NCI-H748 treated with DMSO at 0.1 percent for 48 hours (cell line): ENCODE measurements at regions not wholly inside any gene's neighbourhood (a gene's known extent, or its start where the extent isn't known, plus 50 kb on each side); places are given as distances from the start of the nearest gene placed in this dataset.

Experiments used
- DNase-seq: peaks from one replicate; lab custom pipeline; 2025; lab: John Stamatoyannopoulos, UW

DNA sequence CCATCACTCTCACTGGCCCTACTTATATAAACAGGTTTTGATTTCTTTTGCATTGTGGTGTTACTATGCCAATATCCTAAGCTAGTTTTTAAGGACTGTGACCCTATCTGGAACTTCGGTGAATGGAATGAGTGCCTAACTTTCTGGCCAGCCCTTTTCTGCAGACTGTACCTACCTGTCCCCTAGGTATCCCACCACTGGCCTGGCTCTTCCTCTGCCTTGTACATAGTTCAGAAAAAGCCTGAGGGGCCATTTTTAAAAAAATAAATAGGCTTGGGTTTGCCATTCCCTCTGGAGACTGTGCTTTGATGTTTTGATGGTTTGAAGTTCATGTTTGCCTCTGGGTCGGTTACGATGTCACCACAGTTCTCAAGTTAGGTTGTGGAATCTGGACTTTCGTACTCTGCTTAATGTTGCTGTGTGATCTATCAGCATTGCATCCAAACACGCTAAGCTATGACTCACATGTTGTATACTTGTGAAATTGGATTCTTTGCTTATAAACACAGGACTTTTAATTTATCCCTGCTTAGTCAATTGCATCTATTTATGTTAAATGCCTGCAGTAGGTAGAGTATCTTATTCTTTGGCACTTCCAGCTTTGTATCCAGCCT is 182.0 kb downstream of the ANKRD50 start:
- DNase-seq: no peak

DNA sequence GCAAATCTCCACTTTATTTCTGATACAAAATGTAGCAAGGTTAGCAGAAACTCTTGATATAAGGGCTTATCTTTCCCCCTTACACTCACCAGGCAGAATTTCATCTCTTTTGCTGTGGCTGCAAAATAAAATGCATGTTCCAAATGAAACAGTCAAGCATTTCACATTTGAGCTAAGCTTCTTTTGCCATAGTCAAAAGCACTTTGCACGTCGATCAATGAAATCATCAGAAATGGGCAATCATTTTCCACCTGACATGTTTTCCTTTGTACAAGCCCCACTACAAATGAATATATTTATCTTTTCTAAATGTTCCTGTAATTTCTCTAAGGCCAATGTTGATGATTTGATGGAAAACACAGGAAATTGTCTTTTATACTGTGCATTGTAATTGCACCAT is 178.4 kb downstream of the ANKRD50 start:
- no peak for DNase-seq

DNA sequence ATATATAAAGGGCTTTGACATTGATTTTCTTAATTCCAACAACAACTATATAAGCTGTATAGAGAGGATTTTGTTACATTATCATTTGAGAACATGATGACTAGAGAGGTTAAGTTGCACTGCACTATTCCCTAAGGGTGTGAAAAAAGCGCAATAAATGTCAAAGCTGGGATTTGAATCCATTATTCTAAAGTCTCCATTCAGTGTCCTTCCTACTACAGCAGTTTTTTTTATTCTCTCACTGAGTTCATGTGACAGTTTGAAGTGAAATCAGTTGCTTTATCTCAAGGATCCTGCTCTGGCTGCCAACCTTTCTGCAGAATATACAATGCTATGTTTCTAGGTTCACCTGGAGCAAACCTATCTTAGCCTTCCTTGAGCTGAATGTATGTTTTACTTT is 177.5 kb downstream of the ANKRD50 start:
- DNase-seq: no peak

DNA sequence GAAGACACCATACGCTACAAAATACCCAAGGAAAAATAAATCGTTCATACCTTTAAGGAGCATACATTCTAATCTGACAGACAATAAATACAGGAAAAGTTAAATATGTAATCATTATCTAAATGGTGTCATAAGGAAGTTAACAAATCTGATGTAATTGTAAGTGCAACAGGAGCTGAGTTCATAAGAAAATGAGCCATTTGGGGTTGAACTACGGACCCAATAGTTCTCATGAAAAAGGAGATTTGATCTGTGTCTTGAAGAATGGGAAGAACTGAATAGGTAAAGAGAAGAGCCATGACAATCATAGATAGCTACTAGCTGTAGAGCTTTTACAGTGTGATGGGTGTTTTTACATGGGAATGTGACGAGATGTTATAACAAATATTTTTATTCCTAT is 175.6 kb downstream of the ANKRD50 start:
- DNase-seq: no peak

DNA sequence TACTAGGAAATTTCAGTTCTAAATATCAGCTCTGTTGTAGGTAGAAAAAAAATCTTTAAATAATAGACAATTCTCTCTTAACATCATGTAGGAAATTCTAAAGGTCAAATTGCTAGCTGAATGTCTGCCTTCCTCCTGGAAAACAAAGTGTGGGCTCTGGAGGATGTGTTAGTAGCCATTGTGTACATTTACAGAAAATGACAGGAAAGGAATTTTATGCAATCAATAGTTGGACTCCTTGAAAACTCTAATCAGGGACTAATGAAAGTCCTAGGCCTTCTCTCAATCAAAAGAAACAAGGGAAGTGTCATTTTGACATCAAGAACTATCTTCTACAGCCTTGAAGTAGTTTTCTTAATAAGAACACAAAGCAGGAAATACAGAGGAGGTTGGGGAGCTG is 174.6 kb downstream of the ANKRD50 start:
- peak; percentile 49 for DNase-seq

DNA sequence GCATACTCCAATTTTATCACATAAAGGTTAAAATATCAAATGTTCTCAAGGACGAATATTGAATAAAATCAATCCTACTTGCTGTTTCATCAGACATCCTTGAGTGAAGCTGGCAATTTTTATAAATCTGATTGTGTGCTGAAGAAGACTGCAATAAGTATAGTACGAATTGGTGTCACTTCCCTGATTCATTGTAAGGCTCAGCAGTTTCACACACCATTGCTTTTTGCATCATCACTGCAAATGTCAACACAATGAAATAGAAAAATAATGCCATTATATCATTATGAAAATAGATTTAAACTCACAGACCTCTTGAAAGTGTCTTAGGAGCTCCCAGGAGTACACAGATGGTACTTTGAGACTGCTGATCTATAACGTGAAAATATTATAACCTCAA is 172.5 kb downstream of the ANKRD50 start:
- DNase-seq: no peak

DNA sequence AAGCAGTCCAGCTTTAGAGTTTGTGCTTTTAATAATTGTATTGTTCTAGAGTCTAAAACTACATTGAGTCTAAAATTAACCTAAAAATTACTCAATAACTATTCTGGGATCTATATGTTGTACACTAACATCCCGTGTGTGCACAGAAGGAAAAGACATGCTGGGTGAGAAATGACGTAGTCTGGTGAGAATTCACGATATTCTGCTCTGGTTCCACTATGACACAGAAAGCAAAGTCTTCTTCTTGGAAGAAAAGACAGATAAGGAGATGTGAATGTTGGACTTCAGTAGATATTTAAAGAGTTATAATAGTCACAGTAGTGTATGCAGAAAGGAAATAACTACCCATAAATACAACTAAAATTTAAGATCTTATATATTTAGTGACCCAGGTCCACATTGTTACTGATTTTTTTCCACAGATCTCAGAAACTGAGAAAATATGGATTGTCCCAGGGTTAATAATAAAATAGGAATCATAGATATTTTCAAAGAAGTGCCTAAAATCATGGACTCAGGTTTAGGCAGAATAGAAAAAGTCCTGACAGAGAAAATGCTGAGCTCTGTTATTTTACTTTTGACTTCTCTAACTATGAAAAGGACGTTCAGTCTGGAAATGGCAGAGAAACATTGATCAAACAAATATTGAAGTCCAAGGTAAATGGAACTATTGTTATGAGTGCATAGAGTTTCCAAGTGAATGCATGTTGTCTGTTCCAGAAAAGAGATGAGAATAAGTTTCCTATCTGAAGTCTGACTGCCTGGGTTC is 170.7 kb downstream of the ANKRD50 start:
- DNase-seq: no peak

DNA sequence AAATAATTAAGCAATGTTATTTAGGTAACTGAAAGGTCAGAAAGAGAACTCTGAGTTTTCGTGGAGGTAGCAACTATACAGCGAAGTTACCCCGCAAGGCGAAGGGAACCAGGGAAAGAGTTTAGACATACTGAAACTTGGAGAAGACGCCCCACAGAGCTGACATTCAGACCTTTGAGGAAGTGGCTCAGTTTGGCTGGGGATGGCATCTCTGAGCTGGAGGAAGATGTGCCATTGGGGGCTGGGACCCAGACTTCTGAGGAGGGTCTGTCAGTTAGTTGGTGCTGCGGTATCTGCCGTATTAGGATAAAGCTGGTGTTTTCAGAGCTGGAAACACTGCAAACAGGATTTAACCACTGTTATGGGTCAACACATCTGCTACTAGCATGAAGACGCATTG is 156.6 kb downstream of the ANKRD50 start:
- DNase-seq: no peak

DNA sequence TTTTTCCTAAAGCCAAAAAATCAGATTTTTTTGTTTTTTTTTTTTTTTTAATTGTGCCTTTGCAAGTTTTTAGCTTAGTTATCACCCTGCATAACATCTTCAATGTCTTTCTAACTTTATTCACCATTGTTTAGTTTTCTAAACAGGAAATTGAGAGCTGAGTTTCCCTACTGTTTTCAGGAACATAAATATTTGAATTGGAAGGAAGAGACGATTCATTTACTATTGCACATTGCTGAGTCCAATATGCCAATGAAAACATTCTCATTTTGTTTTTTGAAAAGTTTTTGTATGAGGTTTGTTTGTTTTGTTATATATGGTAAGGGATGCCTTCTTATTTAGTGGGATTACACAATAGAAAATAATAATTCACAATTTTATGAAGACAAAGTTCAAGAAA is 148.4 kb downstream of the ANKRD50 start:
- DNase-seq: no peak

DNA sequence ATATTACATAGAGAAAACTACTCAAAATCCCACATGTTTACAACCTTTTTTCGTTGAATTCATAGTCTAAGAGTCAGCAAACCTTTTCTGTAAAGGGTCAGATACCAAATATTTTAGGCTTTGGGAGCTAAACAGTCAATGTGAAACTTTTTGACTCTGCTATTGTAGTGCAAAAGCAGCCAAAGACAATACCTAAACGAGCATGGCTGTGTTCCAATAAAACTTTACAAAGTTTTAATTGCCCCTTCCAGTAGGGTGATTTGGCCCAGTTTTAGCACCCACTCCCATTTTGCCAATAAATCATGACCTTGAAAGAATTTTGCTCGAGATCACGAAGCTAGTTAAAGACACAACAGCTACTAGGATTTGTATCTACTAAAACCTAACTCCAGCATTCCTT is 147.2 kb downstream of the ANKRD50 start:
- no peak for DNase-seq

DNA sequence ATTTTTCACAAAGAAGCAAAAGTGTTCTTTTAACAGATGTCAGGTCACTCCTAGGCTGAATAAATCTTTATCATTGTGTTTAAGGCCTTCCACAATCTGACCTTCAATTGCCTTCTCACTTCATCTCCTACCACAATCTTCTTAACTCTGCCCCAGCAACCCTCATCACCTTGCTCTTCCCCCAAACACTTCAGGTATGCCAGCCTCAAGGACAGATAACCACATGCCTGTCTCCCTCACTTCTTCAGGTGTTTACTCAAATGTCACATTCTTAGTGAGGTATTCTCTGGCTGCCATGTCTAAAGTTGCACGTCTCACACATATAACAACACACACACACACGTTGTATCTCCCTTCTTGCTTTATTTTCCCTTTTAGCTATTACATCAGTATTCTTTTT is 146.5 kb downstream of the ANKRD50 start:
- no peak for DNase-seq

DNA sequence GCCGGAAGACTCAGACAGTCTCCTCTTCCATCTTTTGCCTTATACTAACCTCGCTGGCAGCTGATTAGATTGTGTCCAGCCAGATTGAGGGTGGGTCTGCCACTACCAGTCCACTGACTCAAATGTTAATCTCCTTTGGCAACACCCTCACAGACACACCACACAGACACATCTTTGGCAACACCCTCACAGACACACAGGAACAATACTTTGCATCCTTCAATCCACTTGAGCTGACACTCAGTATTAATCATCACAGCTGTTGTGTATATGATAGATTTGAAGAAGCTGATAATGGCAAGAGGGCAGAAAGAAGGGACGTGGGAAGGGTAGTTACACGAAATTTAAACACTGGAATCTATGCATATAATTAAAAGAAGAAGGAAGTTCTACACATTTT is 139.5 kb downstream of the ANKRD50 start:
- no peak for DNase-seq

DNA sequence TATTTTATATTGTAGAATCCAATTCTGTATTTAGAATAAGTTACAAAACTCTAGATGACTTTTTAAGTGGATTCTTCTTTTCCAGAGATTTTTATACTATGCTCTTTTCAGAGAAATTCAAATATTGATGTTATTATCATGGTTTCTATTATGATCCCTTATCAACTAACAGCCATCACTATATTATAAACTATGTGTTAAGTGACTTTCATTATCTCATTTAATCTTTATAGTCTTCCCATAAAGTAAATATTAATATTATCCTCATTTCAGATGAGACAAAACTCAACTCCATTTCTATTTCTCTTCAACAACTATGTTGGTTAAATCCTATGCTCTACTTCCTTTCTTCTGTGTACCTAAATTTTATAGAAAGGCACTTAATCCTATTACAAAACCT is 132.6 kb downstream of the ANKRD50 start:
- no peak for DNase-seq

DNA sequence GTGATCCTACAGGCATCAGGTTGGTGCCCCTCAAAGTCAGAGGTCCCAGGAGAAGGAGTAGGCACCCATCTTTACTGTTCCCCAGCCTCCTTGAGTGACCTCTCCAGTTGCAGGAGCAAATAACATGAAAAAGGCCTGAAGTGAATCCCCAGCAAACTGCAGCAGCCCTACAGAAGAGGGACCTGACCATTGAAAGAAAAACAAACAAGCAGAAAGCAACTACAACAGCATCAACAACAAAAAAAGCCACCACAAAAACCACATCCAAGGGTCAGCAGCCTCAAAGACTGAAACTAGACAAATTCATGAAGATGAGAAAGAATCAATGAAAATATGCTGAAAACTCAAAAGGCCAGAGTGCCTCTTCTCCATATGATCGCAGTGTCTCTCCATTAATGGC is 128.7 kb downstream of the ANKRD50 start:
- DNase-seq: no peak

DNA sequence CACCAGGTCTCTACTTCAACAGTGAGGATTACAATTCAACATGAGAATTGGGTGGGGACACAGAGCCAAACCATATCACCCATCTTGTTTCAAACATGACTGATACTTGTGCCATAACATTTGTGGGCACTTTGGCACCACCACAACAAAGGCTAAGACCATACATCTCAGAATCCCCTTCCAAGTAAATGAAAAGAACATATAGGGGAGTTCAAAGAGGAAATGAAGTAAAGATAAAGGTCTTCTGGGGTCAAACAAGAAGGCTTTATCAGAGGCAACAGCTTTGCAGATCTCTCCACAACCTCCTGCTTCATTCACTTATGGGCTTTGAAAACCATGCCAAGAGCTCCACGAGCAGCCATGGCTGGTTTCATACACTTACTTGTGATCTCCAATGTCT is 122.7 kb downstream of the ANKRD50 start:
- DNase-seq: no peak

DNA sequence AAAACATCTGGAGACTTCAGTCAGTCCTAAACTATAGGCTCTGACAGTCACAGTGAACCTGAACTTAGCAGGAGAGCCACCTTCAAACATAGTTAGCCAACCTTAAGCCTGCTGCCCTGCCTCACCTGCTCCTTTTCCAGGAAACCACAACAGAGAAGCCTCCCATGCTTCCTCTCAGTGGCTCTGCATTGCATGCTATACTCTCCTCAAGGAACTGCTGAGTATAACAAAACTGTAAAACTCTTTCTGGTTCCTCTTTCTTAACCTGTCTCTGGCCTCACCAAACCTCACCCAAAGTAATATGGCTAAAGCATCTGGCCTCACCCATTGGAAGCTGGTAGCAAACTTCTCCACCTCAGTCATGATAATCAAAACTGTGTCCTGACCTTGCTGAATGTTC is 122.1 kb downstream of the ANKRD50 start:
- DNase-seq: no peak

DNA sequence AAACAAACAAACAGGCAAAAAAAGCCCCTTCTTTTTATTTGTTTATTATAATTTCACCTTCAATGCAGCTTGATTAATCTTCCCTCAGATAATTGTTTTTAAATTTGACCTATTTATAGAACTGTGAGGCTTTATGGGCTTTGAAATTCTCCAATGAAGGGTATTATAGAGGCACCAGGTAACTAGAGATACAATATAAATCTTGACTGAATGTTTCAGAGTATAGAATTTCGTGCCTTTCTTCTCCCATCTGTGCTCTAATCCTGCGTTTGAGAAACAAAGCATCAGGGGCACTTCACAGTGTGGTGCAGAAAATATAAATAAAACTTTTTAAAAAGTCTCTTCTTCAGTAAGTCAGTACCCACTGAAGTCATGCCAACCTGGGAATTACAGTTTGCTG is 120.9 kb downstream of the ANKRD50 start:
- no peak for DNase-seq

DNA sequence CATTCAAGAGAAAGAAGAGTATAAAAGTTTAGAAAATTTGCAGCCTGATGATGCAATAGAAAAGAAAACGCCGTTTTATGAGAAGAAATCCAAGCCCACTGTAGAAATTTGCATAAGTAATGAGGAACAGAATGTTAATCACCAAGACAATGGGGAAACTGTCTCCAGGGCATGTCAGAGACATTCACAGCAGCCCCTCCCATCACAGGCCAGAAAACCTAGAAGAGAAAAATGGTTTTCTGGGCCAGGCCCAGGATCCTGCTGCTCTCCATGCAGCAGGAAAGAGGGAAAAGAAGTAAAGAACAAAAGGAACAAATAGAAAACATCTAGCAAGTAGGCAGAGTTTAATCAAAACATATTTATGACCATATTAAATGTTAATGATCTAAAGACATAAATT is 119.0 kb downstream of the ANKRD50 start:
- no peak for DNase-seq

DNA sequence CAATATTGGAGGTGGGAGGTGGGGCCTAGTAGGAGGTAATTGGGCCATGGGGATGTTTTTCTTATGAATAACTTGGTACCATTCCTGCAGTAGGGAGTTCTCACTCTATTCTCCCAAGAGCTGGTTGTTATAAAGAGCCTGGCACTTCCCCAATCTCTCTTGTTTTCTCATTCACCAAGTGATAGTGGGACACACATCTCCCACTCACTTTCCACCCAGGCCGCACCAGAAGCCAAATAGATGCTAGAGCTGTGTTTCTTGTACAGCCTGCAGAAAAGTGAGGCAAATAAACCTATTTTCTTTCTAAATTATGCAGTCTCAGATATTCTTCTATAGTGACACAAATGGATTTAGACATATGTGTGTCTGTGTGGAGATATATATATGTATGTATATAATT is 117.6 kb downstream of the ANKRD50 start:
- DNase-seq: no peak

DNA sequence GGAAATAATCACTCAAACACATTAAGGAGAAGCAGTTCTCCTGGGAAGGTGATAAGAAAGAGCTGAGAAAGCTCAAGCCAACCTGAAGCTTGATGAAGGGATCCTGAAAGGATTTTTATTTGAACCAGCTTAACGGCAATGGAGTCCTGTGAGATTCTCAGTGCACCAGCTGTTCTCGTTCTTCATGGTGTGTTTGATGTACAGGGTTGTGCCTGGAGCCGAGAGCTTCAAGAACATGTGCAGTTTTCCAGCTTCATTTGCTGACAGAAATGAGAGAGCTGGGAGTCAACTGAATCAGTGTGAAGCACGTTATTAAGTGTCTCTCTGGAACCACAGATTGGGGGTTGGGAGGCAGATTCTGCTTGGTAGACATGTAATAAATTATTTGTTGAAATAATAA is 115.7 kb downstream of the ANKRD50 start:
- DNase-seq: no peak

DNA sequence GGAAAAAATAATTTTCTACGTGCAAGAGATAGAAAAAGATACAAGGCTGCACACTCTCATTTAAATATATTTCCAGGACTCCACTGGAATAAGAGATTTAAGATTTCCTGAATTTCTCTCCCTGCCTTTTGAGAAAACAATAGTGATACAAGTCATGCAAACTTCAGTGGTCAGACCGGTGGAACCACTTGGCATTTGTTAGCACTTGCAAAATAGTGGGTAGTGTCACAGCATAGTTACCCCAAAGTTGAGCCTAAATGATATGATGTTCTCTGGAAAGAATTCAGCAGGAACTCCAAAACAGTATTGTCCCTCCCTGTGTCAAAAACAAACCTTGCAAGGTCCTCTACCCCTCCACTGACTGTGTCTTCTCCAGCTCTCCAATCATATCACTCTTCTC is 102.3 kb downstream of the ANKRD50 start:
- no peak for DNase-seq
